H9 (cell line): ENCODE measurements at regions not wholly inside any gene's neighbourhood (a gene's known extent, or its start where the extent isn't known, plus 50 kb on each side); places are given as distances from the start of the nearest gene placed in this dataset.

Experiments
- DNase-seq: peaks from one replicate; pipeline ENCODE4 v3.0.0-alpha.2; 2017
- H2AFZ ChIP-seq: one replicate; pipeline ENCODE4 v1.6.1; 2013; ENCODE audit warnings: mild to moderate bottlenecking, low read length, control low read depth, moderate library complexity
- H2AK5ac ChIP-seq: 2 replicates; pipeline ENCODE4 v1.6.1; 2013; ENCODE audit warnings: low read length, control low read depth, mixed read lengths; ENCODE audit not compliant: insufficient read length
- H2BK120ac ChIP-seq: one replicate; pipeline ENCODE4 v1.6.1; 2013; ENCODE audit warnings: low read depth, mild to moderate bottlenecking, low read length, control low read depth, inconsistent platforms; ENCODE audit not compliant: poor library complexity, severe bottlenecking
- H2BK12ac ChIP-seq: 2 replicates; pipeline ENCODE4 v1.6.1; 2013; ENCODE audit warnings: low read length, control low read depth, mixed read lengths, low read depth; ENCODE audit not compliant: insufficient read length
- H2BK15ac ChIP-seq: 2 replicates; pipeline ENCODE4 v1.6.1; 2013; ENCODE audit warnings: low read depth, low read length, control low read depth
- H2BK20ac ChIP-seq: one replicate; pipeline ENCODE4 v1.6.1; 2013; ENCODE audit warnings: low read depth, mild to moderate bottlenecking, low read length, control low read depth, inconsistent platforms; ENCODE audit not compliant: poor library complexity, severe bottlenecking
- H2BK5ac ChIP-seq: 2 replicates; pipeline ENCODE4 v1.6.1; 2013; ENCODE audit warnings: low read length, control low read depth, mixed read lengths; ENCODE audit not compliant: insufficient read length
- H3K14ac ChIP-seq: 2 replicates; pipeline ENCODE4 v1.6.1; 2013; ENCODE audit warnings: low read length, control low read depth; ENCODE audit not compliant: insufficient read depth
- H3K18ac ChIP-seq: 2 replicates; pipeline ENCODE4 v1.6.1; 2013; ENCODE audit warnings: low read depth, mild to moderate bottlenecking, mixed read lengths, low read length, control low read depth; ENCODE audit not compliant: insufficient read length
- H3K23ac ChIP-seq: 2 replicates; pipeline ENCODE4 v1.6.1; 2013; ENCODE audit warnings: low read length, control low read depth, mixed read lengths, low read depth; ENCODE audit not compliant: insufficient read length
- H3K23me2 ChIP-seq: 2 replicates; pipeline ENCODE4 v1.6.1; 2013; ENCODE audit warnings: low read depth, mild to moderate bottlenecking, mixed read lengths, low read length, control low read depth; ENCODE audit not compliant: insufficient read length, poor library complexity, severe bottlenecking
- H3K27ac ChIP-seq: 2 replicates; pipeline ENCODE4 v1.5.1; 2013; ENCODE audit warnings: low read length, control low read depth, mixed read lengths, low read depth; ENCODE audit not compliant: insufficient read length
- H3K27me3 ChIP-seq: 2 replicates; pipeline ENCODE4 v1.6.1; 2013; ENCODE audit warnings: low read length, control low read depth, inconsistent platforms; ENCODE audit not compliant: insufficient read depth
- H3K4ac ChIP-seq: 2 replicates; pipeline ENCODE4 v1.6.1; 2013; ENCODE audit warnings: low read depth, mild to moderate bottlenecking, control low read depth, inconsistent platforms, low read length, moderate library complexity
- H3K4me1 ChIP-seq: 2 replicates; pipeline ENCODE4 v1.6.1; 2013; ENCODE audit warnings: low read length, control low read depth, inconsistent platforms; ENCODE audit not compliant: insufficient read depth
- H3K4me2 ChIP-seq: 2 replicates; pipeline ENCODE4 v1.6.1; 2013; ENCODE audit warnings: low read length, control low read depth, mixed read lengths; ENCODE audit not compliant: insufficient read length, insufficient read depth
- H3K56ac ChIP-seq: 2 replicates; pipeline ENCODE4 v1.6.1; 2013; ENCODE audit warnings: low read depth, mild to moderate bottlenecking, mixed read lengths, low read length, control low read depth; ENCODE audit not compliant: insufficient read length
- H3K79me1 ChIP-seq: 2 replicates; pipeline ENCODE4 v1.6.1; 2013; ENCODE audit warnings: low read depth, mild to moderate bottlenecking, moderate library complexity, low read length, control low read depth, inconsistent platforms; ENCODE audit not compliant: insufficient read depth, poor library complexity, severe bottlenecking
- H3K79me2 ChIP-seq: 2 replicates; pipeline ENCODE4 v1.6.1; 2013; ENCODE audit warnings: low read length, control low read depth, inconsistent platforms; ENCODE audit not compliant: insufficient read depth
- H3K9ac ChIP-seq: 2 replicates; pipeline ENCODE4 v1.6.1; 2013; ENCODE audit warnings: low read length, control low read depth, mixed read lengths; ENCODE audit not compliant: insufficient read length; ENCODE audit errors: extremely low read depth
- H3K9me3 ChIP-seq: one replicate; pipeline ENCODE4 v1.6.1; 2013; ENCODE audit warnings: low read depth, low read length, inconsistent platforms; ENCODE audit not compliant: control insufficient read depth
- H3T11ph ChIP-seq: one replicate; pipeline ENCODE4 v1.6.1; 2013; ENCODE audit warnings: mild to moderate bottlenecking, low read length, control low read depth, inconsistent platforms
- H4K20me1 ChIP-seq: one replicate; pipeline ENCODE4 v1.6.1; 2013; ENCODE audit not compliant: control insufficient read depth, insufficient read length, insufficient read depth
- H4K5ac ChIP-seq: 2 replicates; pipeline ENCODE4 v1.6.1; 2013; ENCODE audit warnings: low read depth, mild to moderate bottlenecking, mixed read lengths, low read length, control low read depth; ENCODE audit not compliant: insufficient read length
- H4K8ac ChIP-seq: replicated peaks from 2 replicates; pipeline ENCODE4 v1.6.1; 2013; ENCODE audit warnings: low read length, control low read depth, mixed read lengths, low read depth; ENCODE audit not compliant: insufficient read length
- H4K91ac ChIP-seq: 2 replicates; pipeline ENCODE4 v1.6.1; 2013; ENCODE audit warnings: low read depth, mild to moderate bottlenecking, moderate library complexity, mixed read lengths, low read length, control low read depth; ENCODE audit not compliant: insufficient read length
- H3K27ac Mint-ChIP-seq, 3 experiments: 2 replicates in 2 of 3; 3 replicates in 1 of 3; pipeline ENCODE4 v1.8.0; 2020 to 2021; ENCODE audit warnings: mixed read lengths in 3 of 3, mild to moderate bottlenecking in 1 of 3, moderate library complexity in 1 of 3
- H3K27me3 Mint-ChIP-seq: 2 replicates; pipeline ENCODE4 v1.8.0; 2021; ENCODE audit warnings: low read depth, mild to moderate bottlenecking, moderate library complexity, mixed read lengths
- H3K36me3 Mint-ChIP-seq, 3 experiments: 2 replicates in 2 of 3; 3 replicates in 1 of 3; pipeline ENCODE4 v1.8.0; 2020 to 2021; ENCODE audit warnings: low read depth in 3 of 3, mixed read lengths in 3 of 3; ENCODE audit not compliant: insufficient read depth in 1 of 3
- H3K4me1 Mint-ChIP-seq, 2 experiments: 2 replicates each; pipeline ENCODE4 v1.8.0; 2020; ENCODE audit warnings: mixed read lengths in 2 of 2
- H3K4me3 Mint-ChIP-seq, 2 experiments: 2 replicates in 1 of 2; 3 replicates in 1 of 2; pipeline ENCODE4 v1.8.0; 2020 to 2021; ENCODE audit warnings: mild to moderate bottlenecking in 2 of 2, mixed read lengths in 2 of 2, moderate library complexity in 1 of 2
- H3K9me3 Mint-ChIP-seq, 2 experiments: 2 replicates in 1 of 2; 3 replicates in 1 of 2; pipeline ENCODE4 v1.8.0; 2020; ENCODE audit warnings: mild to moderate bottlenecking in 2 of 2, mixed read lengths in 2 of 2, moderate library complexity in 1 of 2
- CTCF ChIP-seq: fragments of 200-600 bp; sonication (generic); conservative IDR thresholded peaks from 3 replicates; pipeline ENCODE4 v1.8.0; 2021; ENCODE audit warnings: antibody characterized with exemption, mild to moderate bottlenecking
- WGBS: extraction: QIAGEN DNeasy Blood & Tissue Kit; methylation state at CpG from one replicate; pipeline ENCODE4 v1.1.7; 2013; ENCODE audit warnings: missing lambda C conversion rate, low lambda C conversion rate, mixed read lengths; ENCODE audit not compliant: insufficient read length; ENCODE audit errors: extremely low coverage; 5-methylcytosine and 5-hydroxymethylcytosine counted together

GRCh38 chr12:61044766-61045165 is 1215.4 kb upstream of the USP15 start:
- Histone ChIP-seq H3K14ac (no peak overlapping the region), H3K4me2 (no peak overlapping the region), H3K79me2 (no peaks in the 10 kb centered on the region), H3K79me1 (no peaks in the 10 kb centered on the region), H3K27me3 (no peaks in the 10 kb centered on the region), H4K91ac (no peak overlapping the region), H2BK15ac (no peak overlapping the region), H4K20me1 (no peaks in the 10 kb centered on the region), H2BK12ac (no peak overlapping the region), H2AK5ac (no peak overlapping the region), H3K56ac (no peak overlapping the region), H2AFZ (no peak overlapping the region), H3K23me2 (no peaks in the 10 kb centered on the region), H3K23ac (no peak overlapping the region), H3K9ac (no peak overlapping the region), H3K4me1 (no peaks in the 10 kb centered on the region), H3T11ph (no peak overlapping the region), H4K5ac (no peak overlapping the region), H3K9me3 (no peaks in the 10 kb centered on the region), H2BK5ac (no peak overlapping the region), H2BK120ac (no peak overlapping the region), H3K27ac (no peak overlapping the region), H3K18ac (no peak overlapping the region), H2BK20ac (no peak overlapping the region), H4K8ac (no peak overlapping the region), H3K4ac (no peak overlapping the region)
- H3K4me1 Mint-ChIP-seq: no peaks in the 10 kb centered on the region
- no peaks in the 10 kb centered on the region for H3K27me3 Mint-ChIP-seq
- no peak for DNase-seq
- no peaks in the 10 kb centered on the region for H3K9me3 Mint-ChIP-seq
- no peaks in the 10 kb centered on the region; a peak in 1 of 7 replicates for H3K36me3 Mint-ChIP-seq
- TF ChIP-seq CTCF: no peak
- WGBS: no CpG with 5 or more reads among the region's 3 CpGs
- H3K4me3 Mint-ChIP-seq: no peak overlapping the region
- H3K27ac Mint-ChIP-seq: no peak overlapping the region
